ENCODE measurements at regions not wholly inside any gene's neighbourhood (a gene's known extent, or its start where the extent isn't known, plus 50 kb on each side); places are given as distances from the start of the nearest gene placed in this dataset.

DNA sequence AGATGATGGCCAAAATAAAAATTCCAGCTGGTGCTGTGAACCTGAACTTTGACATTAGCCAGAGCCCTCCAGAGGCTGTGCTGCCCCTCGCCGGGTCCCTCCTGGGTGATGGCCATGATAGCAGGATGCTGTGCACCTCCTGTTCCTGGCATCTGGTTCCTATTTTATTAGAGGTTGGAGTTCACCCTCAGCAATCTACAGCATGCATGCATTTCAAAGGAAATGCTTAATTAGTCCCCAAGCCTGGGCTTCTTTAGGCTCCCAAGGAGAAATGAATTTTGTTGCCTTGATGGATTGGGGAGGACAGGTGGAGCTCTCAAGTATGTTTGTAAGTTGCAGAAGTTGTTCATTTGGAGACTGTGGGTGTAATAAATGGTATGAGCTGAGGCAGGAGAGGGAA lies 166.9 kb downstream of the GLI2 start:
- no peak for DNase-seq

DNA sequence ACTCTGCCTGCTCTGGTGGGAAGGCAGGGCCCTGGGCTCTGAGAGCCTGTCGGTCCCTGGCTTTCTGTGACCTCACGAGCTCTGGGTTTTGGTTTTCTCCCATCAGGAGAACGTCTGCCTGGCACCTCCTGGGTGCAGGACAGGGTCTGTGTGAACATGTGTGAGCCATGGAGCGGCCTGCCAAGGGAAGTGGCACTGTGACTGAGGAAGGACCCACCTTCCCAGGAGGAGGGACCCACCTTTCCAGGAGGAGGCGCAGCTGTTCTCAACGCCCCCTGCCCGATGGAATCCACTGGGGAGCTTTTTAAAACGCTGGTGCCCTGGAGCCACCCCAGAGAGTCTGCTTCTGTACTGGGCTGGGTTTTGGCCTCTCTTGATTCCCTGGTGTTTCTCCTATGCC lies 168.7 kb downstream of the GLI2 start:
- no peak for DNase-seq

DNA sequence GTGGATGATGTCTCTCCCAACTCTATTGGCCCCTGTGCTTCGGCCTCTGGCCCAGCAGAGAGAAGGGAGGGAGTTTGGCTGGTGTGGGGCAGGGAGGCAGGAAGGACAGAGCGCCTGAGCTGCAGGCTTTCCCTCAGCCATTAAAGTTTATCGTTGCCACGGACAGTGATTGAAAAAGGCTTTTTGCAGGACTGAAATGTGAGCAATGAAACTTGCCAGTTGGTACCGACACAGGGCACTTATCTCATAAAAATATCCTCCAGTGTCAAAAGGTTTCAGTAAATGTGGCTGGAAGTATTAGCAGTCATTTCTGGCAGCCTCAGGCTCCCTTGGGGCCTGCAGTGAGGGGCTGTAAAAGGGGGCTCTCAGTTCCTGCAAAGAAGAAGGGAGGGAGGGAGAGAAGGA lies 169.2 kb downstream of the GLI2 start:
- no peak for DNase-seq

DNA sequence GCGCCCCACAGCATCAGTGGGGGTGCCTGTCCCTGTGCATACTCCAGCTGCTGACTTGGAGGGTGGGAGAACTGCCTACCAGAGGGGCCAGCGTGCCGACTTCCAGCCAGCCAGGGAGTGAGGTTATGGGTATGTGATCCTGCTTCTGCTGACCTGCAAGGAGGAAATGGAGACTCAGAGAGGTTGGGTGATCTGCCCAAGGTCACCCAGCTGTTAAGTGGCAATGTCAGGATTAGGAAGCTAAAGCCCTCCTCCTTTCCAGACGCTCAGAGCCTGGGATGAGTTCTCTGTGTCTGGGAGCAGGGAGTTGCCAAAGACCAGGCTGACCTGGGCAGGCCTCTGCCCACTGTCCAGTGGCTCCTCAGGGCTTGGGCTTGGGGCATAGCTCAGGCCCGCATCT lies 169.6 kb downstream of the GLI2 start:
- DNase-seq = no peak

DNA sequence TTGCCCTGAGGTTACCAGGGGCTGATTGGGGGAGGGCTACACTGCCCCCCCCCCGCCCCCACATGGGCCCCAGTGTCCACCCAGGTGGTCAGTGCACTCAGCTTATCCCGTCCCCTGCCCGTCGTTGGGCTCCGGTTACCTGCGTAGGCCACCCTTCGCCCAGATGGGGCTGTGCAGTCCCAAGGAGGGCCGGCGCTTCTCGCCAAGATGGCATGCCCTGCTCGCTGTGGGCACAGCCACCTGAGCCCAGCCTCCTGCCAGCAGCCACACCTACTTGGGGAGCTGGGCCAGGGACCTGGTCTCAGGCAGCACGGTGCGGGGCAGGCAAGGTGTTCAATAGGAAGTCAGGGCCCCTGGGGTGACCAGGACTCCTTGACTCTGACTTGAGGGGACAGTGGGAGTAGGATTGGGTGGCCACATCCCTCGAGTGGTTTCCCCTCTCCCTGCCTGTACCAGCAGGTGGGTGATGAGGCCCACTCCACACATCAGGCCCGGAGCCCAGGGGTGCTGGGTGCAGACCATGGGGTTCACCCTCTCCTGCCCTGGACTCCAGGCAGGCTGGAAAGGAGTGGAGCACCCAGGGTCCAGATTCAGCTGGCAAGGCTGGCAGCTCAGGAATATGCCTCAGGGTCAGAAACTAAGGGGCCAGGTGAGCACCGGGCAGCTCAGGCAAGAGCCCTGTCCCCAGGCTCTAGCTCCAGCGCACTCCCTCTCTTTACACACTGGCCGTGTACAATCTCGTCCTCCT lies 170.3 kb downstream of the GLI2 start:
- DNase-seq = no peak

DNA sequence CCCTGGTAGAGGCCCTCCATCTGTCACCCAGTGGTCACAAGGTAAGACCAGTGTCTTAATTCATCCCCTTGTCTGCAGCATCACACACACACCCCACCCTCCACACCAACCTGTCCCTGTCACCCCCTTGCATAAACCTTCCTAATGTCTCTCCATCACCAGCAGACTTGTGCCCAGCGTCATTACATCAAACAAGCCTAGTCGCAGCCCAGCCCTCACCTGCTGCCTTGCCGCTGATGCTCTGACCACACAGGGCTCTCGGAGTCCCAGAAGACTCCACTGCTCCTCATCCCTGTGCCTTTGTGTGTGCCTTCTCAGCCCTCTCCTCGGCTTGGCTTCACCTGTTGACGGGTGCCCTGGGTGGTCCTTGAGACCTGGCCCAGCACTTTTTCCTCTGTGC lies 171.2 kb downstream of the GLI2 start:
- DNase-seq = no peak

DNA sequence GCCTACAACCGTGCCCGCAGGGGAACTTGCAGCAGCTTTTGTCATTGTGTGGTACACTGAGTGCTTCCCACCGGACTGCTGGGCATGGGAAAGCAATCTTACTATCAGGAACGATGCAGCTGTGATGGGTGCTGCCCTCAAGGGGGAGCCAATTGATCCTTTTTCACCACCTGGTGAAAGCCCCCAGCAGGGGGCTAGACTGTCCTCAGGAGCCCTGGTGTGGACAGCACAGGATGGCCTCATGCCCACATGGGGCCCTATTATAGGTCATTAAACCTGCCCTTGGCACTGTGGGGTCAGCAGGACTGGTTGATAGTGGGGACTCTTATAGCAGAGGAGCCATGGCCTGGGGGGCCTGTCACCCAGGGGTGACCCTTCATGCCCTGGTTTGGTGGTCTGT lies 172.2 kb downstream of the GLI2 start:
- no peak for DNase-seq

DNA sequence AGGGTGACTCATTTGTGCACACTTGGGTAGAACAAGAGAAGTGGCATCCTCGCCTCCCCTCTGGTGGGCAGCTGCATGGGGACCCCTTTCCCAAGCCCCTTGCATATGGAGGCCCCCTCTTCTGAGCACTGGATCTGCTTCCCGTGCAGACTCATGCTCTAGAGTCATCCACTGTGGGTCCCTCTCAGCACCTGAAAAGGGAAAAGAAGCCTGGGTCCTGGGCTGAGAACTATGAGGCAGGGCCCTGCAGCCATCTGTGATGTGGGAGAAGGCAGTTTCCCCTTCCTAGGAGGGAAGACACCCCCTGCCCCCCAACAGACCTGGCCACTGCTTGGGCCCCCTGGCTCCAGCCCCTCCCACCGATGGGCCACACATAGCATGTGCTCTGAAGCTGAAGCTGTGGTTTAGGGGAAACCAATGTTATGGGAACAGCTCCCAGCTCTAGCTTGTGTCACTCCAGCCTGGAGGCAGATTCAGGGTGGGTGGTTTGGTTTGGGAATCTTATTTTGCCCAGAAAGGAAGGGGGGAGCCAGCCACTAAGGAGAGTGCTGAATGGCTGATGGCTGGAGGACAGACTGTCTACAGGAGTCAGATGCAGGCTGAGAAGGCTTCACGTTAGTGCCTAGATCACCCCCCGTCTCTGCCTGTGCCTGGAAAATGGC lies 172.8 kb downstream of the GLI2 start:
- DNase-seq = no peak

DNA sequence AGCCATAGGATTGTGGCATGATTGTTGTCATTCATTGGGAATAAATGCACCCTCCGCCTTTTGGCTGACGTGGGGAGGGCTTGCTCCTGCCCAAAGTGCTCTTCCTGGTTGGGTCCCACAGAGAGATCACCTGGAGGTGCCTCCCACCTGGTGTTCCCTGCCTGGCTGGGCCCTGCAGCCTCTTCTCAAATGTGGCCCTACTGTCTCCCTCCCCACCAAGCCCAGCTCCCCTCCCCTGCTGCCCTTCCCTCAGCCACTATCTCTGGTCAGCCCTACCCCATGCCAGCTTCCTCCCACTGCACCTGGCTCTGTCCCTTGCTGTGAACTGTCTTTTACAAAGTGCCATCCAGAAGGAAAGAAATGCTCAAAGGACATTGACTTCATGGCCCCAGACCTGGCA lies 173.4 kb downstream of the GLI2 start:
- DNase-seq = no peak

DNA sequence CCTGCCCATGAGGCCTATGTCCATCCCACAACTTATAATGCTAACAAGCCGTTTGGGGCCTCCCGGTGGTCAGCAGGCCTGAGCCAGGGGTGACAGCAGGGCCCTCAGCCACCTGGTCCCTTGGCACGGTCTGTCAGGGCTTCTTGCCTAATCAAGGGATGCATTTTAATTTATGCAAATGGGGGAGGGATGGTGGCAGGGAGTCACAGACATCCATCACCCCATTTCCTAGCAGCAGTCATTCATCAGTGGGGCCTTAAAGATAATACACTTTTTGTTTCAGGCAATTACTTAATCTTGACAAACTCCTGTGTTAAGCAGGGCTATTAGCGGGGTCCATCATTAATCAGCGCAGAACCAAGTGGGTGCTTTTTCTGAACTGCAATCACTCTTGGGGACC lies 174.5 kb downstream of the GLI2 start:
- no peak for DNase-seq

DNA sequence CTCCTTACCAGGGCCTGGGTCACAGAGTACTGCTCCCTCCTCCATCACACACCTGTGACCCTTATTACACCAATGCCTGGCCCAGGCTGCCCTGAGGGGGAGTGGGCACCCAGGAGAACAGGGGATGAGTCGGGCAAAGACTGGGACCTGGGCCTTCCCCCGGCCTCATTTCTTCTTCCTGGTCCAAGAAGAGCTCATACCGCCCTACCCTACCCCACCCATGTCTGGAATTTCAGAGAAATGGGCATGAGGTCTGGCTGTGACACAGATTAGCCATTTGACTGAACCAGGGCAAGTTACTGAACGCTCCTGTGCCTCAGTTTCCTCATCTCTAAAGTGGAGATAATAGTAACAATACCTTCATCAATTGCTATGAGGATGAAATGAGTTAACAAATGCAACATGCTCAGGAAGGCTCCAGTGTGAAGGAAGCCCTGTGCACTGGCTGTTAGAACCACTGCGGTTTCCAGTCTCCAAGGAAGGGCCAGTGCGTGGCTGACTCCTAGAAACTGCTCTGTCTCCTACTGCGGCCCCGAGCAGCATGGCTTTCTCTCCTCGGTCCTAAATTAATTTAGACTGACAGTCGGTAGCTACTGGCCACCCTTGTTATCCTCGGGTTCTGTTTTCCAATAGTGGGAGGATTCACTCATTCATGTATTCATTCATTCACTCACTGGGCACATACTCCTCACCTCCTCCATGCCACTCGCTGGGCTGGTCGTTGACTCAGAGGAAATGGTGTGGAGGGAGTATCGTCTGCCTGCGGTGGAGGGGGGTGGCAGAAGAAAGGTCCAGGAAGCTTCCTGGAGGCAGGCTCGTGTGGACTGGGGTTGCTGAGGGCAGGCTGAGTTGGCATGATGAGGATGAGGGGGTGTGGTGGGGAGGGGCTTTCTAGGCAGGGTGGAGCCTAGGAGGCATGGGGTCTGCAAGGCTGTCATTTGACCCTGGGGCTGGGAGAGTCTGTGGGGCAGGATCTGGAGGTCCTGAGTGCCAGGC lies 175.6 kb downstream of the GLI2 start:
- no peak for DNase-seq

DNA sequence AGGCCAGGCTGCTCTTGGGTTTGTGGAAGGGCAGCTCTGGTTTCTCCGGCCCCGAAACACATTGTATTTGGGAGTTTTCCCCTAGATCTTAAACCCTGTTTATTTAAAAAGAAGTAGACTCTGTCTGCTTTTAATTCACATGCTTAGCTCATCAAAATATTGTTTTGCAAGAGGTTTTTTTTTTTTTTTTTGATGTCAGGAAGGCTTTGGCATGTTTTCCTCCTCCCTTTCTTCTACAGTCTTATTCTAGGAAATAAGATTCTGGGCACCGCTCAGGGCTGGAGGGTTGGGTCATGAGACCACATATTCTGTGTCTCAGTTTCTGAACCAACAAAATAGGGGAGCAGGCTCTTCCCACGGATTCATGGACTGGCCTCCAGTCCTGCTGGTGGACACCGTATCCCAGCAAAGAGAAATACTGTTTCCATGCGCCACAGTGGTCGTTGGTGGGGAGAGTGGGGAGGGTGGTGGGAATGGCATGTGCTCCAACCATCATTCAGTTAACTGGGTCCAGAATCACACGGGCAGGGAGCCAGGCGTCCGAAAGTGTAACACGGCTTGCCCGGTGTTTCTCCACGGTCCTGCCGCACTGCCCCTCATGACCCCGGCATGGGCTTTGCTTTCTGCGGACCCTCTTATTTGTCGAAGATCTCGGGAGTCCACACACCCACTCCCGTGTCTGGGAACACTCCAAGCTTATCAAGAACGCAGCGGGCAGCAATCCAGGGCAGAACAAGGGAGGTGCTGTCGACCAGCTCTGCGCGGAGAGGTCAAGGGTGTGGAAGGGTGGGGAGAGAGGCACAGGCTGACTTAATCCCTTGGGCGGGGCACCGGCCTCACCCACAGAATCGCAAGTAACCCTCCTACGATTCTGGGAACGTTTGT lies 176.7 kb downstream of the GLI2 start:
- no peak for DNase-seq

DNA sequence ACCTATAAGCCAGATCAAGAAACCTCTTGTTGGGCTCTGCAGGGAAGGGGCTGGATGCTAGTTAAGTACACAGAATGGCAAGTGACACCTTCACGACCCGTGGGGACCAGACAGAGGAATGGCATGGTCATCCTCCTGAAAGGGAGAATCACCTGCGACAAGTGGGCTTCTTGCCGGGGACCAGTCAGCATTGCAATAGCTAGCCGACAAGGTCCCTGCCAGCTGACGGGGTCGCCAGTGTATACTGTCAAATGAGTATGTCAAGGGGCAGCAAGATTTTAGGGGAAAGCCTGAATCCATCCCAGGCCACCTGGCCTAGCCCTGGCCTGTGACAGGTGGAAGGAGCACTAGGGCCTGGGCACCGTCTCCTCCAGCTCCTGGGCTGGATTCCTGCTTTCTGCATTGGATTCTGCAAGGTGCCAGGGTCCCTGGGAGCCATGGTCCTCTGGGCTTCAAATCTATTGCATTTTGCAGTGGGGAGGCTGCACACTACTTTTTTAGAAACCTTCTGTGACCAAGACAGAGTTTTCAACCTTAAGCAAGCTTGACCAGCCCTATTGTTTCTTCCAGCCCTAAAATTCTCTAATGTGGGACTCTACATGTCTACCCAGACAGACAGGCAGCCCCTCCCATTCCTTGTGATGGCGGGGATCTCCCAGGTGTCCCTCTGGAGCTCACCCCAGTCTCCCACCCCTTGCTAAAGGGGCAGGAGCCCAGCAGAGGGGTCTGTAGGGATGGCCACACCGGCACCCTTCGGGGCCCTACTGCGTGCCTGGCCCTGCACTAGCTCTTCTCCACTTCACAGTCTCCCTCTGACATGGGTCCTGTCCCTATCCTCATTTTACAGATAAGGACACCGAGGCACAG lies 178.5 kb downstream of the GLI2 start:
- DNase-seq = no peak

DNA sequence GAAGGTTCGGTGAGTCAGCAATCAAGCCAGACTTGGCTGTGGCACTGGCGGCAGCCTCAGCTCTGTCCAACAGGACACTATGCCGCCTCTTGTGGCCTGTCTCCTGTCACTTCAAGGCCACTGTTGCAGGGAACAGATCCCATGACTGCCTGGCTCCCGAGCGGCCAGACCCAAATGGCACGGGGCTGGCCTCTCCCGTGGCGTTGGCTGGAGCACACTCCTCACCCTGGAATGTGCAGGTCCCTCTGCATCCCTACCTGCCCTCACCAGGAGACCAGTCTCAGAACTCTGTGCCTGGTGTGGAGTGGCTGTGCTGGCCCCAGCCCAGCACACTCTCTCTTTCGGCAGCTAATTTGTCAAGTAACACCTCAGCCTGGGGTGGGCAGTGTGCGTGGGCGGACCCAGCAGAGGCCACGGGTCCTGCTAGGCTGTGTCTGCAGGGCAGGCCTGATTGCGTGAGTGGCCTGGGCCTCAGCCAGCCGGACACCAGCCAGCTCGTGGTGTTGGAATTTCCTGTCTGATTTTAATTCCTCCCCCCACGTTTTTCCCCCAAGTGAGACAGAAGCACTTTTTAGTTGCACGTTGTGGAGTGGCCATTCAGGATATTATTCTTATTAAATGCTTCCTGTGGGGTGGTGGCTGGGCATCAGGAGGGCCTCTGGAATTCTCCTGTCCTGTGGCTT lies 179.3 kb downstream of the GLI2 start:
- no peak for DNase-seq

DNA sequence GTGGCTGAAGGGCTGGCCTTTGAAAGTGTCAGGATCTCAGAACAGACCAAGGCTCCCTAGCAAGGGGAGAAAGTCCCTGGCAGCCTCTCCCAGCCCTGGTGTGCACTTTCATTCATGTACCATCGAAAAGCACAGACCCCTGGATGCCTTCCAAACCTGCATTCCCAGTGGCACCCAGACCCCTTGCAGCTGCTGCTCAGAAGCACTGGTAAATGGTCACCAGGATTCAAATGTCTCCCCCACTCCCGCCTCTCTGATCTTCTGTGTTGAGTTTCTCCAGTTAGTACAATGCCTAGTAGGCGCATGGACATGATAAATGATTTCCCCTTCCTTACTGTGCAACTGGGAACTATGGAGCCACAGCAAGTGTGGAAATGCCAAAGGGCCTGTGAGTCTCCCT lies 180.0 kb downstream of the GLI2 start:
- no peak for DNase-seq

DNA sequence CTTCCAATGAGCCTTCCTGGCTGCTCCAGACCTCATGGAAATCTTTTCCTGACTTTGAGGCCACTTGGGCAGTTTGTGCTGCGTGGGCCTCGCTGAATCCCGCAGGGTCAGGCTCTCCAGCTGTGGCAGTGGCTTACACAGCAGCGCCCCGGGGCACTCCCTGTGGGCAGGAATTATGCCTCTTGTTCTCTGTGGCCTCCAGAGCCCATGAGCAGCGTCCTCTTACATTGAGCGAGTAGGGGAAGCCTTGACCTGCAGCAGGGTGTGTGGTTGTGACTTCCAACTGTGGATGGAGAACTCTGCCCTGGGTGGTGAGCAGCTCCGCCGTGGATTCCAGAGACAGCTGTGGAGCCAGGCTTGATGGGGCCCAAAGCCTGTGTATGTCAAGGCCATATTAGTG lies 180.8 kb downstream of the GLI2 start:
- DNase-seq = no peak

DNA sequence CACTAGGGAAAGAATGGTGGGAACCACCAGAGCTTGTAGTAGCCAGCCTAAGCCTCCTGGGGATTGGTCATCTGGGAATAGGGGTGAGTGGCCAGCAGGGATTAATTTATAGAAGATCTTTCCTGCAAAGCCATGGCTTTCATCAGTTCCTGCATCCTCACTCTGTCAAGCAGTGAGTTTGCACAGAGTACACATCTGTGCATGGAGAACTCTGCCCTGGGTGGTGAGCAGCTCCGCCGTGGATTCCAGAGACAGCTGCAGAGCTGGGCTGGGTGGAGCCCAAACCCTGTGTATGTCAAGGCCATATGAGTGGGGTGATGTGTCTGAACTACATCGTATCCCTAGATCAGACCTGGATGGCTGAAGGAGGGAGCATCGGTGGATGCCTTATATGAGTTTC lies 182.2 kb downstream of the GLI2 start:
- no peak for DNase-seq

DNA sequence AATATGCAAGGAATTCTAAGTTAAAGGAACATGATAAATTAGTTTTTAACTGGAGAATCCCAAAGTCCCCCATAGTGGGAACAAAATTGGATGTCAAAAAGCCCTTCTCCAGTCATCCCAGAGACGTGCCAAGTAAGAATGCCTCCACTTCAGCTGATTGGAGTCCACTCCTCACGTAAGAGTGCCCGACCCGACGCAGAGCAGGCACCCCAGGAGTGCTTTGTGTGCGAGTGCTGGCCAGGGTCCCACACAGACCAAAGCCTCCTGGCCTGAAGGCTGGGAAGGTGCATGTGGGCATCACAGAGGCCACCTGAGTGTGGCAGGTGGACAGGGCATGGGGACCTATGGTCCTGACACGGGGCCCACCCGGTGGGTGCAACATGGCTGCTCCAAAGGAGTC lies 183.5 kb downstream of the GLI2 start:
- DNase-seq = no peak

DNA sequence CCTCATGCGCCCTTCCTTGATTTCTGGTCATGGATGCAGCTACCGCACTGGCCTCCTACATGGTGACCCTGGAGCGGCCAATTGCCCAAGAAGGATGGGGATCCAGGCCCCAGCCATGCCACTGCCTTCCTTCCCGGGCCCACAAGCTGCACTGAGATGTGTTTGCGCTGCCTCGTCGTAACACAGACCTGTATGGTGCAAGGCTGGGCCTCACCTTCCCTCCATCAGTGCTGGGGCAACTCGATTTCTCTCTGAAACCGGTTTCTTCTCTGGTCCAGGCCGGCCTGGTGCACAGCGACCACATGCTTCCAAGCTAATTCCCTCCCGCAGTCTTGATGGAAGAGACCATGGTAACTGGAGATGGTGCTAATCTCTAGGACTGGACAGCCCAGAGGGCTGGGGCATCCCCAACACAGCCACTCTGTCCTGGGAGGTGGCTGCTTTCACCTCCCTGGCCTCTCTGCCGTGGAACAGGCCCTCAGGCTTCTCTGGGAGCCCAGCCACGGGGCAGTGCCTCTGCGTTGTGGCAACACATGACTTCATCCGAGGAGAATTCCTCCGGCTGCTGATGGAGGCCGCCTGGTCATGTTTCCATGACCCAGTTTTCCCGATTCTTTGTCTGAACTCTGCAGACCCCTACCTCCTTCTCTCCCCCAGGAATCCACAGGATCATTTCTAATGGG lies 184.2 kb downstream of the GLI2 start:
- no peak for DNase-seq

DNA sequence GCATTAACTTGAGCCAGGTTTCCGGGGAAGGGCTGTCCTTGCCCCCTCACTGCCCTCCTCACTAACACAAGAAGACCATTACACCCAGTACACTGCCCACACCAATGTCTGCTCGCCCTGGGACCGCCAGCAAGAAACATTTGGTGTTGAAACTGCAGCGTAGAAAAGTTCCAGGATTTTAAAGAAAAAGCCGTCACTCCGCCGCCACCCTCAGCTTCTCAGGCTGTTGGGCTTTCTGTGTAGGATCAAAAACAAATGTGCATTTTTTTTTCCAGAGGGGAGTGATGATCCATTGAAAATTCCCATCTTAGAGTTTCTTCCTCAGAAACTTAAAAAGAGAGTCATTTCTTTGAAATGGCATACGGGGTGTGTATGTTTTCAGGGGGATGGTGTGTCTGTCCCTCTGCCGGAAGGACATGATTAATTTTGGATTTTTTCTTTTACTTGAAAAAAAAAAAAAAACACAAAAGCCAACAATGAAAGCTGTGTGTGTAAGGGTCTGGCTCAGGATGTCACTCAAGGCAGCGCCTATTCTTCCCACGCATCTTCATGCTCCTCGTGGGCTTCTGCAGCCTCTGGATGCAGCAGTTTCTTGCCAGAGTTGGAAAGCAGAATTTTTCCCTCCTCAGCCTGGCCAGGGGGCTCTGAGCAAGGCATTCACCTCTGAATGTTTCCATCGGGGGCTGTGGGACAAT lies 184.9 kb downstream of the GLI2 start:
- no peak for DNase-seq

All from activated CD4-positive, alpha-beta T cell treated with anti-CD3 and anti-CD28 coated beads, Interleukin-2, Interleukin-6, amounts not matched to agents 100 ng/mL and 50 ng/mL, durations not matched to agents 16 hours and 8 hours (primary cell).